HepG2 (cell line): ENCODE measurements at regions not wholly inside any gene's neighbourhood (a gene's known extent, or its start where the extent isn't known, plus 50 kb on each side); places are given as distances from the start of the nearest gene placed in this dataset.

ENCODE experiments used
- ATAC-seq: fragments of 200-7000 bp; cut with Tn5 transposase; 3 replicates; pipeline ENCODE4 v1.9.1; 2020; ENCODE audit warnings: mild to moderate bottlenecking, moderate library complexity
- BruUV-seq: library from RNA; stranded (reverse); fragments of 400-500 nt; replicated peaks from 2 replicates; lab custom pipeline; 2021; lab: Mats Ljungman, UMichigan
- CTCF ChIA-PET: fragments of 300-600 bp; formaldehyde crosslinking; extraction: SDS; loops from one replicate; lab custom pipeline; 2021; ENCODE audit warnings: low total read pairs, inconsistent platforms, low intra/inter-chr PET ratio; lab: Yijun Ruan, JAX
- POLR2A ChIA-PET: fragments of 350-600 bp; sonication (Branson Sonifier 250); formaldehyde crosslinking; loops from one replicate; lab custom pipeline; 2020; ENCODE audit warnings: antibody characterized with exemption, inconsistent platforms; lab: Yijun Ruan, JAX
- DNase-seq: peaks from one replicate; pipeline ENCODE4 v3.0.0-alpha.2; 2015; ENCODE audit warnings: low spot score
- FAIRE-seq: peaks from 3 replicates; lab custom pipeline; 2011; peaks lifted over from hg19 to GRCh38; lab: Jason Lieb, UNC
- H2AFZ ChIP-seq: one replicate; pipeline ENCODE4 v1.6.1; 2011; ENCODE audit warnings: low read length, inconsistent platforms
- H3K27ac ChIP-seq: fragments of 300-600 bp; 3 replicates; pipeline ENCODE4 v1.8.0; 2011; ENCODE audit warnings: mixed run types, mild to moderate bottlenecking, mixed read lengths, low read length, inconsistent platforms; ENCODE audit not compliant: insufficient read depth; ENCODE audit errors: extremely low read length
- H3K27me3 ChIP-seq, 2 experiments: fragments of 200-600 bp in 1 of 2; 2 replicates in 1 of 2; 3 replicates in 1 of 2; pipeline versions ENCODE4 v1.6.0 to v1.8.0; 2011; ENCODE audit warnings: low read length in 2 of 2, mild to moderate bottlenecking in 2 of 2, moderate library complexity in 2 of 2, inconsistent platforms in 1 of 2; ENCODE audit not compliant: insufficient read depth in 2 of 2, control insufficient read depth in 1 of 2
- H3K36me3 ChIP-seq, 2 experiments: fragments of 200-600 bp in 1 of 2; replicated peaks in 1 of 2; 2 replicates in 1 of 2; 3 replicates in 1 of 2; pipeline versions ENCODE4 v1.5.1 to v1.8.0; 2011; ENCODE audit warnings: low read length in 2 of 2, inconsistent platforms in 1 of 2; ENCODE audit not compliant: insufficient read depth in 2 of 2, control insufficient read depth in 1 of 2
- H3K4me1 ChIP-seq: 2 replicates; pipeline ENCODE4 v1.5.1; 2012; ENCODE audit warnings: low read length, inconsistent platforms; ENCODE audit not compliant: insufficient read depth
- H3K4me2 ChIP-seq: 2 replicates; pipeline ENCODE4 v1.6.0; 2011; ENCODE audit warnings: low read depth, low read length, inconsistent platforms
- H3K4me3 ChIP-seq, 3 experiments: fragments of 200-600 bp in 1 of 3; sonication (generic), shearing (Covaris generic) in 1 of 3; replicated peaks in 1 of 3; 2 replicates each; pipeline ENCODE4 v1.5.1; 2011 to 2016; ENCODE audit warnings: low read length in 3 of 3, inconsistent platforms in 2 of 3, low read depth in 2 of 3, mild to moderate bottlenecking in 2 of 3, control low read depth in 1 of 3, mixed read lengths in 1 of 3; ENCODE audit not compliant: insufficient read depth in 1 of 3
- H3K79me2 ChIP-seq: one replicate; pipeline ENCODE4 v1.6.1; 2011; ENCODE audit warnings: low read length, inconsistent platforms; ENCODE audit not compliant: insufficient read depth
- H3K9ac ChIP-seq: 2 replicates; pipeline ENCODE4 v1.6.0; 2011; ENCODE audit warnings: mild to moderate bottlenecking, low read depth, low read length, inconsistent platforms; ENCODE audit not compliant: insufficient read depth
- H3K9me3 ChIP-seq: 2 replicates; pipeline ENCODE4 v1.5.1; 2012; ENCODE audit warnings: mild to moderate bottlenecking, low read length
- H4K20me1 ChIP-seq: 2 replicates; pipeline ENCODE4 v1.6.0; 2011; ENCODE audit warnings: inconsistent platforms, mild to moderate bottlenecking, low read length, moderate library complexity; ENCODE audit not compliant: insufficient read depth
- ELF3 ChIP-seq: IDR thresholded peaks from 2 replicates; pipeline ENCODE4 v1.6.1; 2016; ENCODE audit warnings: missing genetic modification reagents, missing compliant biosample characterization
- GABPB1 ChIP-seq: IDR thresholded peaks from 2 replicates; pipeline ENCODE4 v1.6.1; 2016; ENCODE audit warnings: mild to moderate bottlenecking, missing genetic modification reagents, moderate library complexity, missing compliant biosample characterization
- IKZF4 ChIP-seq: sonication (generic); formaldehyde crosslinking; IDR thresholded peaks from 2 replicates; pipeline ENCODE4 v1.5.1; 2020; ENCODE audit warnings: borderline replicate concordance, mild to moderate bottlenecking, low read depth, missing genetic modification reagents; ENCODE audit errors: not compliant biosample characterization
- KLF11 ChIP-seq: IDR thresholded peaks from 2 replicates; pipeline ENCODE4 v1.6.1; 2016; ENCODE audit warnings: missing compliant biosample characterization
- NCOA5 ChIP-seq: sonication (generic); formaldehyde crosslinking; IDR thresholded peaks from 2 replicates; pipeline ENCODE4 v1.4.0; 2020; ENCODE audit warnings: missing genetic modification reagents
- RBM39 ChIP-seq: fragments of 200-400 bp; formaldehyde crosslinking; IDR thresholded peaks from one replicate; pipeline ENCODE4 v1.6.1; 2018; ENCODE audit warnings: antibody characterized with exemption, mild to moderate bottlenecking, low read depth, low read length; ENCODE audit not compliant: poor library complexity, severe bottlenecking
- SIX4 ChIP-seq: sonication (generic); formaldehyde crosslinking; IDR thresholded peaks from 2 replicates; pipeline ENCODE4 v1.4.0; 2020; ENCODE audit warnings: missing genetic modification reagents
- TP53 ChIP-seq: sonication (generic); formaldehyde crosslinking; conservative IDR thresholded peaks from 2 replicates; pipeline ENCODE4 v1.4.0; 2020; ENCODE audit warnings: missing genetic modification reagents
- ZNF234 ChIP-seq: sonication (generic); formaldehyde crosslinking; conservative IDR thresholded peaks from 2 replicates; pipeline ENCODE4 v1.5.1; 2020; ENCODE audit warnings: mild to moderate bottlenecking, missing genetic modification reagents
- ZNF546 ChIP-seq: sonication (generic); formaldehyde crosslinking; conservative IDR thresholded peaks from 2 replicates; pipeline ENCODE4 v1.8.1; 2023; ENCODE audit warnings: mild to moderate bottlenecking, missing genetic modification reagents
- ZNF598 ChIP-seq: sonication (generic); formaldehyde crosslinking; IDR thresholded peaks from 2 replicates; pipeline ENCODE4 v1.5.1; 2020; ENCODE audit warnings: mild to moderate bottlenecking, missing genetic modification reagents, borderline replicate concordance
- ZNF615 ChIP-seq: sonication (generic); formaldehyde crosslinking; IDR thresholded peaks from 2 replicates; pipeline ENCODE4 v1.5.0; 2020; ENCODE audit warnings: mild to moderate bottlenecking, missing genetic modification reagents, borderline replicate concordance
- ZNF878 ChIP-seq: sonication (generic); formaldehyde crosslinking; IDR thresholded peaks from 2 replicates; pipeline ENCODE4 v1.8.1; 2023; ENCODE audit warnings: mild to moderate bottlenecking, missing genetic modification reagents, moderate library complexity
- ZSCAN20 ChIP-seq: sonication (generic); formaldehyde crosslinking; IDR thresholded peaks from 2 replicates; pipeline ENCODE4 v1.4.0; 2020; ENCODE audit warnings: missing genetic modification reagents, mild to moderate bottlenecking, borderline replicate concordance
- WGBS: methylation state at CpG from one replicate; pipeline ENCODE4 v1.1.6; 2017; ENCODE audit warnings: low lambda C conversion rate; 5-methylcytosine and 5-hydroxymethylcytosine counted together
- in situ Hi-C: cut with HindIII; loops from 2 replicates; pipeline ENCODE4 v1.10.0; 2017; ENCODE audit warnings: low pct_unique_long_range_greater_than_20kb; ENCODE audit not compliant: extremely low pct_ligation_motif_present
- intact Hi-C: fragments of 100-400 bp; cut with micrococcal nuclease; formaldehyde crosslinking; loops from one replicate; pipeline ENCODE4 v1.10.0; 2022; ENCODE audit not compliant: unreplicated experiment
- TF ChIP-seq, protein P1 (sequence below): sonication (generic); formaldehyde crosslinking; IDR thresholded peaks from 2 replicates; pipeline ENCODE4 v1.4.0; 2020; ENCODE audit warnings: mild to moderate bottlenecking, missing genetic modification reagents
- TF ChIP-seq, protein P2 (sequence below): fragments of 450-650 bp; IDR thresholded peaks from 2 replicates; pipeline ENCODE4 v1.6.1; 2016
- TF ChIP-seq, protein P3 (sequence below): sonication (generic); formaldehyde crosslinking; IDR thresholded peaks from 2 replicates; pipeline ENCODE4 v1.5.0; 2020; ENCODE audit warnings: mild to moderate bottlenecking, missing genetic modification reagents, borderline replicate concordance
- TF ChIP-seq, protein P4 (sequence below): IDR thresholded peaks from 2 replicates; pipeline ENCODE4 v1.6.1; 2018; ENCODE audit warnings: missing genetic modification reagents

DNA sequence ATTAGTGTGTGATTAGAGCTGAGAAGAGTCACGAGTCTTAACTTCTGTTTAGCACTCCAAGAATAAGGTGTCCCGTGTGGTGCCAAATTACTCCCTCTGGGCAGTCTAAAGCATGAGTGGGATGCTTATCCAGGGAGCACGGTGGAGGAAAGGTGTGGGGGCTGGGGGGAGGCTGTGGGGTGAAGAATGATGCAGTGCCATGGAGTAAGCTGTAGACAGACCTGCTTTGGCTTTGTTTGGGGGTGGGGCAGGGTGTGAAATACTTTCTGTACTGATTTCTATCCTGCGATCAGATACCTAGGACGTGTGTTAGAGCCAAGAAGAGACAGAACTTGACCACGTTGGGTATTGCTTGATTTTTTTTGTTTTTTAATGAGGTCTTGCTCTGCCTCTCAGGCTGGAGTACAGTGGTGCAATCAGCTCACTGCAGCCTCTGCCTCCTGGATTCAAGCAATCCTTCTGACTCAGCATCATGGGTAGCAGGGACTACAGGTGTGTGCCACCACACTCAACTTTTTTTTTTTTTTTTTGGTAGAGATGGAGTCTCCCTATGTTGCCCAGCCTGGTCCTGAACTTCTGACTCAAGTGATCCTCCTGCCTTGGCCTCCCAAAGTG, 232.8 kb downstream of the MAN2A1 start:
- POLR2A ChIA-PET = no interaction called here
- in situ Hi-C loops (no loop called here), intact Hi-C loops (no loop called here)
- Histone ChIP-seq H3K4me3 (no peak overlapping the region), H3K36me3 (no peaks in the 10 kb centered on the region), H2AFZ (no peak overlapping the region), H4K20me1 (no peaks in the 10 kb centered on the region), H3K79me2 (no peaks in the 10 kb centered on the region), H3K27me3 (no peaks in the 10 kb centered on the region), H3K4me1 (peaks cover 20% of the 10 kb centered on the region), H3K9me3 (no peaks in the 10 kb centered on the region), H3K9ac (no peak overlapping the region), H3K4me2 (no peak overlapping the region), H3K27ac (no peak overlapping the region)
- no TSS peak for BruUV-seq
- 86% methylated on average over 6 of the region's 6 CpGs for WGBS
- ATAC-seq (no peak), FAIRE-seq (no peak), DNase-seq (no peak)
- CTCF ChIA-PET = no interaction called here
- TF ChIP-seq TP53 (CRISPR knock-in tag) (no peak), GABPB1 (no peak), KLF11 (CRISPR knock-in tag) (no peak), ZNF598 (no peak), ZSCAN20 (no peak), ZNF546 (CRISPR knock-in tag) (no peak), ZNF615 (CRISPR knock-in tag) (no peak), ELF3 (no peak), ZNF878 (CRISPR knock-in tag) (no peak), ZNF234 (no peak), IKZF4 (CRISPR knock-in tag) (no peak), SIX4 (CRISPR knock-in tag) (no peak), NCOA5 (CRISPR knock-in tag) (no peak), RBM39 (no peak)
- TF ChIP-seq, protein P1, sequence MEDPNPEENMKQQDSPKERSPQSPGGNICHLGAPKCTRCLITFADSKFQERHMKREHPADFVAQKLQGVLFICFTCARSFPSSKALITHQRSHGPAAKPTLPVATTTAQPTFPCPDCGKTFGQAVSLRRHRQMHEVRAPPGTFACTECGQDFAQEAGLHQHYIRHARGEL = no peak
- TF ChIP-seq, protein P2, sequence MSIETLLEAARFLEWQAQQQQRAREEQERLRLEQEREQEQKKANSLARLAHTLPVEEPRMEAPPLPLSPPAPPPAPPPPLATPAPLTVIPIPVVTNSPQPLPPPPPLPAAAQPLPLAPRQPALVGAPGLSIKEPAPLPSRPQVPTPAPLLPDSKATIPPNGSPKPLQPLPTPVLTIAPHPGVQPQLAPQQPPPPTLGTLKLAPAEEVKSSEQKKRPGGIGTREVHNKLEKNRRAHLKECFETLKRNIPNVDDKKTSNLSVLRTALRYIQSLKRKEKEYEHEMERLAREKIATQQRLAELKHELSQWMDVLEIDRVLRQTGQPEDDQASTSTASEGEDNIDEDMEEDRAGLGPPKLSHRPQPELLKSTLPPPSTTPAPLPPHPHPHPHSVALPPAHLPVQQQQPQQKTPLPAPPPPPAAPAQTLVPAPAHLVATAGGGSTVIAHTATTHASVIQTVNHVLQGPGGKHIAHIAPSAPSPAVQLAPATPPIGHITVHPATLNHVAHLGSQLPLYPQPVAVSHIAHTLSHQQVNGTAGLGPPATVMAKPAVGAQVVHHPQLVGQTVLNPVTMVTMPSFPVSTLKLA = no peak
- TF ChIP-seq, protein P3, sequence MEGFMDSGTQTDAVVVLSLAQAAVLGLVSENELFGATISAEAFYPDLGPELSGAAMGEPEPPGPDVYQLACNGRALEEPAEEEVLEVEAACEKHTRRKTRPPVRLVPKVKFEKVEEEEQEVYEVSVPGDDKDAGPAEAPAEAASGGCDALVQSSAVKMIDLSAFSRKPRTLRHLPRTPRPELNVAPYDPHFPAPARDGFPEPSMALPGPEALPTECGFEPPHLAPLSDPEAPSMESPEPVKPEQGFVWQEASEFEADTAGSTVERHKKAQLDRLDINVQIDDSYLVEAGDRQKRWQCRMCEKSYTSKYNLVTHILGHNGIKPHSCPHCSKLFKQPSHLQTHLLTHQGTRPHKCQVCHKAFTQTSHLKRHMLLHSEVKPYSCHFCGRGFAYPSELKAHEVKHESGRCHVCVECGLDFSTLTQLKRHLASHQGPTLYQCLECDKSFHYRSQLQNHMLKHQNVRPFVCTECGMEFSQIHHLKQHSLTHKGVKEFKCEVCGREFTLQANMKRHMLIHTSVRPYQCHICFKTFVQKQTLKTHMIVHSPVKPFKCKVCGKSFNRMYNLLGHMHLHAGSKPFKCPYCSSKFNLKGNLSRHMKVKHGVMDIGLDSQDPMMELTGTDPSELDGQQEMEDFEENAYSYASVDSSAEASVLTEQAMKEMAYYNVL (CRISPR knock-in tag) = no peak
- TF ChIP-seq, protein P4, sequence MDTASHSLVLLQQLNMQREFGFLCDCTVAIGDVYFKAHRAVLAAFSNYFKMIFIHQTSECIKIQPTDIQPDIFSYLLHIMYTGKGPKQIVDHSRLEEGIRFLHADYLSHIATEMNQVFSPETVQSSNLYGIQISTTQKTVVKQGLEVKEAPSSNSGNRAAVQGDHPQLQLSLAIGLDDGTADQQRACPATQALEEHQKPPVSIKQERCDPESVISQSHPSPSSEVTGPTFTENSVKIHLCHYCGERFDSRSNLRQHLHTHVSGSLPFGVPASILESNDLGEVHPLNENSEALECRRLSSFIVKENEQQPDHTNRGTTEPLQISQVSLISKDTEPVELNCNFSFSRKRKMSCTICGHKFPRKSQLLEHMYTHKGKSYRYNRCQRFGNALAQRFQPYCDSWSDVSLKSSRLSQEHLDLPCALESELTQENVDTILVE = no peak
